Neuron (in vitro differentiated cells): ENCODE measurements at regions not wholly inside any gene's neighbourhood (a gene's known extent, or its start where the extent isn't known, plus 50 kb on each side); places are given as distances from the start of the nearest gene placed in this dataset.
"Not testable (repeated sequence)": the region's sequence is repeated elsewhere in the genome, so short reads cannot be mapped to it uniquely, and the experiment has no call there.

Experiments used
- H2AFZ ChIP-seq: one replicate; pipeline ENCODE4 v1.6.1; 2013; ENCODE audit warnings: low read depth, mild to moderate bottlenecking, inconsistent platforms, low read length, moderate library complexity
- H3K27me3 ChIP-seq: one replicate; pipeline ENCODE4 v1.6.1; 2013; ENCODE audit warnings: low read length; ENCODE audit not compliant: insufficient read depth
- H3K36me3 ChIP-seq: one replicate; pipeline ENCODE4 v1.6.1; 2013; ENCODE audit warnings: low read length; ENCODE audit not compliant: insufficient read depth
- H3K4me1 ChIP-seq: one replicate; pipeline ENCODE4 v1.6.1; 2013; ENCODE audit warnings: low read length; ENCODE audit not compliant: insufficient read depth
- H3K4me3 ChIP-seq: 2 replicates; pipeline ENCODE4 v1.5.1; 2013; ENCODE audit warnings: mild to moderate bottlenecking, low read length, moderate library complexity
- H3K9me3 ChIP-seq: one replicate; pipeline ENCODE4 v1.6.1; 2013; ENCODE audit warnings: low read length

- not testable (repeated sequence) for H3K36me3 ChIP-seq, H3K27me3 ChIP-seq, H3K9me3 ChIP-seq, H3K4me3 ChIP-seq, H2AFZ ChIP-seq
- H3K4me1 ChIP-seq: peaks cover 23% of the 10 kb centered on the region
Observed at GRCh38 chr12:124070394-124071074, 97.5 kb downstream of the ZNF664 start.

- peaks cover 23% of the 10 kb centered on the region for H3K4me1 ChIP-seq
- no peak overlapping the region for H2AFZ ChIP-seq
Observed at GRCh38 chr12:124071075-124071443, 98.0 kb downstream of the ZNF664 start.

GRCh38 chr12:124073356-124074035 lies 100.5 kb downstream of the ZNF664 start:
- Histone ChIP-seq H3K27me3 (no peaks in the 10 kb centered on the region), H3K9me3 (no peaks in the 10 kb centered on the region), H2AFZ (peak overlapping the region; percentile 51), H3K4me1 (peaks cover 23% of the 10 kb centered on the region), H3K4me3 (no peak overlapping the region), H3K36me3 (no peaks in the 10 kb centered on the region)

More at GRCh38 chr12:124071075-124071443, 98.0 kb downstream of the ZNF664 start:
- no peaks in the 10 kb centered on the region for H3K27me3 ChIP-seq
- H3K4me3 ChIP-seq: no peak overlapping the region
- no peaks in the 10 kb centered on the region for H3K36me3 ChIP-seq
- no peaks in the 10 kb centered on the region for H3K9me3 ChIP-seq

GRCh38 chr12:124075841-124076240 lies 102.8 kb downstream of the ZNF664 start:
- Histone ChIP-seq H3K4me3 (no peak overlapping the region), H3K4me1 (peaks cover 23% of the 10 kb centered on the region), H2AFZ (no peak overlapping the region), H3K27me3 (no peaks in the 10 kb centered on the region), H3K9me3 (no peaks in the 10 kb centered on the region), H3K36me3 (no peaks in the 10 kb centered on the region)

- H3K4me1 ChIP-seq: peaks cover 12% of the 10 kb centered on the region
- H3K36me3 ChIP-seq: no peaks in the 10 kb centered on the region
- H3K9me3 ChIP-seq: no peaks in the 10 kb centered on the region
- H2AFZ ChIP-seq: no peak overlapping the region
- H3K4me3 ChIP-seq: no peak overlapping the region
- H3K27me3 ChIP-seq: no peaks in the 10 kb centered on the region
Observed at GRCh38 chr12:124077701-124078100, 104.7 kb downstream of the ZNF664 start.

- Histone ChIP-seq H3K4me1 (peaks cover 2% of the 10 kb centered on the region), H3K9me3 (no peaks in the 10 kb centered on the region), H2AFZ (no peak overlapping the region), H3K27me3 (no peaks in the 10 kb centered on the region), H3K36me3 (no peaks in the 10 kb centered on the region), H3K4me3 (no peak overlapping the region)
Observed at GRCh38 chr12:124078800-124079199, 105.8 kb downstream of the ZNF664 start.

- Histone ChIP-seq H3K36me3 (no peaks in the 10 kb centered on the region), H3K27me3 (no peaks in the 10 kb centered on the region), H3K9me3 (no peaks in the 10 kb centered on the region), H3K4me3 (no peak overlapping the region), H3K4me1 (peaks cover 4% of the 10 kb centered on the region), H2AFZ (no peak overlapping the region)
Observed at GRCh38 chr12:124080649-124081048, 107.6 kb downstream of the ZNF664 start.

GRCh38 chr12:124082012-124082411 lies 109.0 kb downstream of the ZNF664 start:
- Histone ChIP-seq H3K9me3 (no peaks in the 10 kb centered on the region), H3K36me3 (no peaks in the 10 kb centered on the region), H3K27me3 (no peaks in the 10 kb centered on the region), H2AFZ (no peak overlapping the region), H3K4me3 (no peak overlapping the region), H3K4me1 (peaks cover 10% of the 10 kb centered on the region)

GRCh38 chr12:124082687-124083086 lies 109.7 kb downstream of the ZNF664 start:
- Histone ChIP-seq H3K9me3 (no peaks in the 10 kb centered on the region), H3K36me3 (no peaks in the 10 kb centered on the region)

GRCh38 chr12:124083708-124084107 lies 110.7 kb downstream of the ZNF664 start:
- H3K9me3 ChIP-seq: no peaks in the 10 kb centered on the region
- H3K27me3 ChIP-seq: no peaks in the 10 kb centered on the region
- no peak overlapping the region for H3K4me3 ChIP-seq
- peaks cover 16% of the 10 kb centered on the region for H3K4me1 ChIP-seq
- H2AFZ ChIP-seq: no peak overlapping the region
- H3K36me3 ChIP-seq: no peaks in the 10 kb centered on the region

More at GRCh38 chr12:124082687-124083086, 109.7 kb downstream of the ZNF664 start:
- Histone ChIP-seq H3K4me3 (no peak overlapping the region), H3K27me3 (no peaks in the 10 kb centered on the region), H3K4me1 (peaks cover 12% of the 10 kb centered on the region), H2AFZ (no peak overlapping the region)

GRCh38 chr12:124085419-124086296 lies 112.6 kb downstream of the ZNF664 start:
- H3K36me3 ChIP-seq: no peaks in the 10 kb centered on the region
- H3K27me3 ChIP-seq: no peaks in the 10 kb centered on the region
- H3K9me3 ChIP-seq: no peaks in the 10 kb centered on the region
- peaks cover 16% of the 10 kb centered on the region for H3K4me1 ChIP-seq
- H2AFZ ChIP-seq: no peak overlapping the region
- no peak overlapping the region for H3K4me3 ChIP-seq

GRCh38 chr12:124086299-124086898 lies 113.4 kb downstream of the ZNF664 start:
- H3K4me3 ChIP-seq: no peak overlapping the region

More at GRCh38 chr12:124086299-124086898, 113.4 kb downstream of the ZNF664 start:
- H2AFZ ChIP-seq: no peak overlapping the region
- peaks cover 16% of the 10 kb centered on the region for H3K4me1 ChIP-seq
- no peaks in the 10 kb centered on the region for H3K36me3 ChIP-seq
- H3K9me3 ChIP-seq: no peaks in the 10 kb centered on the region
- no peaks in the 10 kb centered on the region for H3K27me3 ChIP-seq
